ENCODE measurements at regions not wholly inside any gene's neighbourhood (a gene's known extent, or its start where the extent isn't known, plus 50 kb on each side); places are given as distances from the start of the nearest gene placed in this dataset.

GRCh38 chr6:140758169-140758877, 1374.4 kb upstream of the GJE1 start:
- DNase-seq, result no peak

GRCh38 chr6:140752234-140752633, 1377.8 kb upstream of the CITED2 start:
- no peak for TF ChIP-seq CTCF (IDR thresholded peaks at IDR 0.05)
- Mint-ChIP-seq H3K27ac (no peak overlapping the region), H3K27me3 (ENCODE audit: insufficient read depth) (no peaks in the 10 kb centered on the region), H3K9me3 (peaks cover 25% of the 10 kb centered on the region), H3K36me3 (ENCODE audit: low read depth) (peaks cover 25% of the 10 kb centered on the region), H3K4me1 (ENCODE audit: low read depth) (no peaks in the 10 kb centered on the region), H3K4me3 (no peak overlapping the region)
- no peak for DNase-seq

More at GRCh38 chr6:140758169-140758877, 1374.4 kb upstream of the GJE1 start:
- Mint-ChIP-seq H3K4me3 (no peak overlapping the region), H3K36me3 (ENCODE audit: low read depth) (peaks cover 5% of the 10 kb centered on the region), H3K27me3 (ENCODE audit: insufficient read depth) (no peaks in the 10 kb centered on the region), H3K9me3 (peaks cover 10% of the 10 kb centered on the region), H3K27ac (no peak overlapping the region), H3K4me1 (ENCODE audit: low read depth) (no peaks in the 10 kb centered on the region; the same call in 1 of the 2 replicates)
- TF ChIP-seq CTCF (IDR thresholded peaks at IDR 0.05), result no peak

- Mint-ChIP-seq H3K36me3 (ENCODE audit: low read depth) (peaks cover 49% of the 10 kb centered on the region), H3K27me3 (ENCODE audit: insufficient read depth) (peaks cover 1% of the 10 kb centered on the region; the same call in 1 of the 2 replicates), H3K9me3 (peaks cover 47% of the 10 kb centered on the region), H3K4me1 (ENCODE audit: low read depth) (peaks cover 19% of the 10 kb centered on the region), H3K4me3 (no peak overlapping the region), H3K27ac (no peak overlapping the region)
- no peak for TF ChIP-seq CTCF (IDR thresholded peaks at IDR 0.05)
- DNase-seq, result no peak
Measured at GRCh38 chr6:140747114-140747513, 1372.7 kb upstream of the CITED2 start.

- H3K9me3 Mint-ChIP-seq, result peaks cover 47% of the 10 kb centered on the region
- H3K27ac Mint-ChIP-seq, result peak overlapping the region; percentile 62
- peaks cover 19% of the 10 kb centered on the region for H3K4me1 Mint-ChIP-seq (ENCODE audit: low read depth)
- no peak overlapping the region for H3K4me3 Mint-ChIP-seq
- peaks cover 1% of the 10 kb centered on the region; the same call in 1 of the 2 replicates for H3K27me3 Mint-ChIP-seq (ENCODE audit: insufficient read depth)
- no peak for TF ChIP-seq CTCF (IDR thresholded peaks at IDR 0.05)
- DNase-seq, result peak; percentile 48
- peaks cover 49% of the 10 kb centered on the region for H3K36me3 Mint-ChIP-seq (ENCODE audit: low read depth)
Measured at GRCh38 chr6:140744659-140745320, 1370.3 kb upstream of the CITED2 start.

- no peak for TF ChIP-seq CTCF (IDR thresholded peaks at IDR 0.05)
- Mint-ChIP-seq H3K4me3 (no peak overlapping the region), H3K27ac (no peak overlapping the region), H3K27me3 (ENCODE audit: insufficient read depth) (no peaks in the 10 kb centered on the region), H3K4me1 (ENCODE audit: low read depth) (peaks cover 20% of the 10 kb centered on the region), H3K36me3 (ENCODE audit: low read depth) (peaks cover 15% of the 10 kb centered on the region), H3K9me3 (no peaks in the 10 kb centered on the region)
- DNase-seq, result no peak
Measured at GRCh38 chr6:140736231-140736630, 1361.8 kb upstream of the CITED2 start.

Measured in HFFc6 (cell line).